ENCODE measurements at regions not wholly inside any gene's neighbourhood (a gene's known extent, or its start where the extent isn't known, plus 50 kb on each side); places are given as distances from the start of the nearest gene placed in this dataset.

GRCh38 chr4:187004628-187005027, 281.0 kb upstream of the FAT1 start:
- Histone ChIP-seq H3F3A (ENCODE audit: insufficient read depth) (no peaks in the 10 kb centered on the region), H3K4me2 (ENCODE audit: low read depth, low read length, poor library complexity, severe bottlenecking) (no peak overlapping the region), H3K36me3 (ENCODE audit: low read length) (no peaks in the 10 kb centered on the region), H3K4me3 (ENCODE audit: insufficient read depth, low read length, poor library complexity, severe bottlenecking) (no peak overlapping the region), H3K9me2 (replicated peaks; ENCODE audit: insufficient read depth, low read length) (no peaks in the 10 kb centered on the region), H4K20me1 (ENCODE audit: low read depth, low read length) (no peaks in the 10 kb centered on the region), H3K27me3 (ENCODE audit: low read length) (no peaks in the 10 kb centered on the region), H3K79me2 (ENCODE audit: insufficient read depth, low read length) (no peaks in the 10 kb centered on the region), H3K9me3 (ENCODE audit: insufficient read depth, low read length) (no peaks in the 10 kb centered on the region), H3K9ac (ENCODE audit: low read length) (no peak overlapping the region), H3K27ac (ENCODE audit: low read depth, low read length) (no peak overlapping the region), H2AFZ (ENCODE audit: low read depth, low read length, severe bottlenecking) (no peak overlapping the region)
- TF ChIP-seq EZH2phosphoT487 (conservative IDR thresholded peaks at IDR 0.05; ENCODE audit: low read length) (no peak), CTCF (IDR thresholded peaks at IDR 0.05; ENCODE audit: insufficient read depth, low read length, poor library complexity, severe bottlenecking) (no peak)

DNA sequence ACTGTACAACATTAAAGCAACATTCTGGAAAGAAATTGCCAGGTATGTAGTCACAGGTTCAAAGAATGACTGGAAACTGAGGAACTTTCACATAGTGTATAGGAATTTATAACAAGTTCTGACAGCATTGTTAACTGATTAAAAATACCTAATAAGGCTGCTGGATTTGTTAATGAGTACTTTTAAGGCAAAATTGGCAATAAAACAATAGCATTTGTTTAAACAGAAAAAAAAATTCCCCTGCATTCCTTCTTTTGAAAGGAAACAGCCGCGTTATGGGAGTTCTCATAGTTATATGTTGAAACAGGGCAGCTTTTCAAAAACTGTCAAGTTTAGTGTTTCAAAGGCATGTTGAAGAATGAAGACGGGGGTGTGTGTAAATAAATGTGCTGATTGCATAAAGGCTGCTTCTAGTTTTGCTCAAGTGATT, 282.5 kb upstream of the FAT1 start:
- no peak overlapping the region for H3K9ac ChIP-seq (ENCODE audit: low read length)
- H4K20me1 ChIP-seq (ENCODE audit: low read depth, low read length), result no peaks in the 10 kb centered on the region
- H3K79me2 ChIP-seq (ENCODE audit: insufficient read depth, low read length), result no peaks in the 10 kb centered on the region
- no peak overlapping the region for H3K4me2 ChIP-seq (ENCODE audit: low read depth, low read length, poor library complexity, severe bottlenecking)
- no peaks in the 10 kb centered on the region for H3K36me3 ChIP-seq (ENCODE audit: low read length)
- TF ChIP-seq EZH2phosphoT487 (conservative IDR thresholded peaks at IDR 0.05; ENCODE audit: low read length) (no peak), CTCF (IDR thresholded peaks at IDR 0.05; ENCODE audit: insufficient read depth, low read length, poor library complexity, severe bottlenecking) (no peak)
- H3K4me3 ChIP-seq (ENCODE audit: insufficient read depth, low read length, poor library complexity, severe bottlenecking), result no peak overlapping the region
- no peaks in the 10 kb centered on the region for H3K9me2 ChIP-seq (replicated peaks; ENCODE audit: insufficient read depth, low read length)
- no peaks in the 10 kb centered on the region for H3F3A ChIP-seq (ENCODE audit: insufficient read depth)
- H3K27me3 ChIP-seq (ENCODE audit: low read length), result no peaks in the 10 kb centered on the region
- no peaks in the 10 kb centered on the region for H3K9me3 ChIP-seq (ENCODE audit: insufficient read depth, low read length)
- H3K27ac ChIP-seq (ENCODE audit: low read depth, low read length), result no peak overlapping the region
- H2AFZ ChIP-seq (ENCODE audit: low read depth, low read length, severe bottlenecking), result no peak overlapping the region

DNA sequence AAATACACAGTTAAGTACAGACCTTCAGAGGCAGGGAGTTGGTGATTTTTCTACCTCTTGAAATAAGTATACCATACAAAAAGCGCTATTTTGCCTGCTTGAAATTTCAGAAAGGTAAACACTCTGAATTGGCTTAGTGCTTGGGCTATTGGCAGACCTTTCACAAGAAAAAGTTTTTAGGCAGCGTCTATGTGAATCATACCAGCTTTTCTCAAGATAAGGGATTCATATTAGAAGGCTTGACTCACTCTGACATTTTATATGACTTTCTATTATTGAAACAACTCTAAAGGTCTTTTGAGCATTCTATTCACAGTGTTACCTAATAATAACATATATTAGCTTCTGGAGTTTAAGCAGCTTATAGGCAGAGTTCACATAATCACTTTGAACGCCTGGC, 286.4 kb upstream of the FAT1 start:
- Histone ChIP-seq H3K9me2 (replicated peaks; ENCODE audit: insufficient read depth, low read length) (no peaks in the 10 kb centered on the region), H3K4me3 (ENCODE audit: insufficient read depth, low read length, poor library complexity, severe bottlenecking) (no peak overlapping the region), H3K9ac (ENCODE audit: low read length) (no peak overlapping the region), H3K36me3 (ENCODE audit: low read length) (no peaks in the 10 kb centered on the region), H3K9me3 (ENCODE audit: insufficient read depth, low read length) (no peaks in the 10 kb centered on the region), H3K4me2 (ENCODE audit: low read depth, low read length, poor library complexity, severe bottlenecking) (no peak overlapping the region), H4K20me1 (ENCODE audit: low read depth, low read length) (no peaks in the 10 kb centered on the region), H3F3A (ENCODE audit: insufficient read depth) (no peaks in the 10 kb centered on the region), H3K27me3 (ENCODE audit: low read length) (no peaks in the 10 kb centered on the region), H3K27ac (ENCODE audit: low read depth, low read length) (no peak overlapping the region), H3K79me2 (ENCODE audit: insufficient read depth, low read length) (no peaks in the 10 kb centered on the region), H2AFZ (ENCODE audit: low read depth, low read length, severe bottlenecking) (no peak overlapping the region)
- no peak for TF ChIP-seq EZH2phosphoT487 (conservative IDR thresholded peaks at IDR 0.05; ENCODE audit: low read length)
- no peak for TF ChIP-seq CTCF (IDR thresholded peaks at IDR 0.05; ENCODE audit: insufficient read depth, low read length, poor library complexity, severe bottlenecking)

Measured in SU-DHL-6 (cell line).